GM12865 (cell line): ENCODE measurements at regions not wholly inside any gene's neighbourhood (a gene's known extent, or its start where the extent isn't known, plus 50 kb on each side); places are given as distances from the start of the nearest gene placed in this dataset.

Source experiments
- DNase-seq: peaks from one replicate; pipeline ENCODE4 v3.0.0; 2010; ENCODE audit warnings: low read depth
- H3K4me3 ChIP-seq: 2 replicates; pipeline ENCODE4 v1.5.1; 2011; ENCODE audit warnings: mild to moderate bottlenecking, low read depth, low read length, control low read depth
- TF ChIP-seq, protein P1 (sequence below): IDR thresholded peaks from 2 replicates; pipeline ENCODE4 v1.5.1; 2011; ENCODE audit warnings: low read length, control low read depth, low read depth, inconsistent platforms; ENCODE audit not compliant: insufficient read depth; ENCODE audit errors: missing control alignments

DNA sequence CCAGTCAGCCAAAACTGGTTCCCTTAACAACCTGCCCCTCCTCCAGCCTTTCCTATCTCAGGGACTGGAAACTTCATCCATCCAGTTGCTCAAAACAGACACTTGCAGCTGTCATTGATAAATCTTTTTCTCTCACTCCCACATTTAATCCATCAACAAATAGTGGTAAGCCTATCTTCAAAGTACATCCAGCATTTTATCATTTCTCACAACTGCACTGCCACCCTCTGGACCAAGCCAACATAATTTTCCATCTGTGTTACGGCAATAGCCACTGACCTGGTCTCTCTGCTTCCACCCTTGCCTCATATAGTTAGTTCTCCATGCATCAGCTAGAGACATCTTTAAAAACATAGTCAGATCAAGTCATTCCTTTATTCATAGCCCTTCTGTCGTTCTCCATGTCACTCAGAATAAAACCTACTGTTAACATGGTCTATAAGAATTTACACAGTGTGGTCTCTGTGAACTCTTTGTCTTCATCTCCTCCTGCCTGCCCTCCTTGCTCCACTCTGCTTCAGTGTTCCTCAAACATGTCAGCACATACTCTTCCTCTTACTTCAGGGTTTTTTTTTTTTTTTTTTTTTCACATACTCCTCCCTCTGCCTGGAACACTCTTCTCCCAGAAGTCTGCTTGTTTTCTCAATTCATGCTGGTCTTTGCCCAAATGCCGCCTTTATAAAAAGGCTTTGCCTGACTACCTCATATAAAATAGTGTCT, 102.5 kb upstream of the COL6A5 start:
- no peak overlapping the region for H3K4me3 ChIP-seq
- TF ChIP-seq, protein P1, sequence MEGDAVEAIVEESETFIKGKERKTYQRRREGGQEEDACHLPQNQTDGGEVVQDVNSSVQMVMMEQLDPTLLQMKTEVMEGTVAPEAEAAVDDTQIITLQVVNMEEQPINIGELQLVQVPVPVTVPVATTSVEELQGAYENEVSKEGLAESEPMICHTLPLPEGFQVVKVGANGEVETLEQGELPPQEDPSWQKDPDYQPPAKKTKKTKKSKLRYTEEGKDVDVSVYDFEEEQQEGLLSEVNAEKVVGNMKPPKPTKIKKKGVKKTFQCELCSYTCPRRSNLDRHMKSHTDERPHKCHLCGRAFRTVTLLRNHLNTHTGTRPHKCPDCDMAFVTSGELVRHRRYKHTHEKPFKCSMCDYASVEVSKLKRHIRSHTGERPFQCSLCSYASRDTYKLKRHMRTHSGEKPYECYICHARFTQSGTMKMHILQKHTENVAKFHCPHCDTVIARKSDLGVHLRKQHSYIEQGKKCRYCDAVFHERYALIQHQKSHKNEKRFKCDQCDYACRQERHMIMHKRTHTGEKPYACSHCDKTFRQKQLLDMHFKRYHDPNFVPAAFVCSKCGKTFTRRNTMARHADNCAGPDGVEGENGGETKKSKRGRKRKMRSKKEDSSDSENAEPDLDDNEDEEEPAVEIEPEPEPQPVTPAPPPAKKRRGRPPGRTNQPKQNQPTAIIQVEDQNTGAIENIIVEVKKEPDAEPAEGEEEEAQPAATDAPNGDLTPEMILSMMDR: peak; percentile 31
- peak; percentile 37 for DNase-seq

DNA sequence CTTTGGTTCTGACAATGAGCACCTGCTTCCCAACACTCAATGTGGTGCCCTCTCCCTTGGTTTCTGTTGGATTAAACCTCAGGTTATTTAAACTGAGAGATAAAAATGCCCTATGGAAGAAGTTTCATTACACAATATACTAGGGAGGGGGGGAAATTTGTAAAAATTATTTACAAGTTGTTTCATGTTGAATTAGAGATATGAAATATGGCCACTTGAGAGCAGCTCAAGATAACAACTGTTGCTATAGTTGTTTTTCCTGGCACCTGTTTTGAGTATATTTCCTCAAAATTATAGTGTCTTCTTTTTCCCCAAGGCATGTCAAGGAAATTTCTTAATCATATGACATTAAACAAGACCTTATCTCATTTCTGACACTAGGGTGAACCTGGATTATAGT, 101.7 kb upstream of the COL6A5 start:
- DNase-seq: no peak
- TF ChIP-seq, protein P1: no peak
- no peak overlapping the region for H3K4me3 ChIP-seq

DNA sequence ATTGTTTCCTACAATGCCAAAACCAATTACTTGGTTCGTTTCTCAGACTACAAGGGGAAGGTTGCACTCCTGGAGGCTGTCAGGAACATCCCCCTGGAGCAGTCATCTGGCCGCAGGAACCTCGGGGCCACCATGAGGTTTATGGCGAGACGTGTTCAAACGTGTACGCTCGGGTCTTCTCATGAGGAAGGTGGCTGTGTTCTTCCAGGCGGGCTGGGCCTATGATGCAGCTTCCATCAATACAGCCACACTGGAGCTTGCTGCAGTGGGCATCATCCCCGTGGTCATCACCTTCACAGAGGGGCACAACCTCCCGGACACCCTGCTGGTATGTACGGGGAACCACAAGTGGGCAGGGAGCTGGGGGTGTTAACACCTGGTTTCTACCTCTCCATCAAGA, 94.5 kb upstream of the COL6A5 start:
- TF ChIP-seq, protein P1: no peak
- DNase-seq: no peak

DNA sequence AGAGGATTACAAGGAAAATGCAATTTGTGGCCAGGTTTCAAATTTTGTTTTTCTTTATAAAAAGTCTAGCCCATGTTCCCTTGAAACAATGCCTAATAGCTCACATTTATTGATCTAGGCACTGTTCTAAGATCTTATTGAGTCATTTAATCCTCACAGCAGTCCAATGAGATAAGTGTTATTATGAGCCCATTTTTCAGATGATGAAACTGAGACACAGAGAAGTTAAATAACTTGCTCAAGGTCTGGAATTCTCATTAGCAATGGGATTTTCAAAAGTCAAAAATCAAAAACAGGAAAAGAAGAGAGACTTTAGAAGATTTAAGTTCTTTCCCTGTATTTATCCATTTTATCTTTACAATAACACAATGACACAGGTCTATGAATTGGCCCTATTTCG, 90.0 kb upstream of the COL6A5 start:
- TF ChIP-seq, protein P1: no peak
- no peak overlapping the region for H3K4me3 ChIP-seq
- no peak for DNase-seq

More for the DNA sequence above, 94.5 kb upstream of the COL6A5 start:
- no peak overlapping the region for H3K4me3 ChIP-seq

DNA sequence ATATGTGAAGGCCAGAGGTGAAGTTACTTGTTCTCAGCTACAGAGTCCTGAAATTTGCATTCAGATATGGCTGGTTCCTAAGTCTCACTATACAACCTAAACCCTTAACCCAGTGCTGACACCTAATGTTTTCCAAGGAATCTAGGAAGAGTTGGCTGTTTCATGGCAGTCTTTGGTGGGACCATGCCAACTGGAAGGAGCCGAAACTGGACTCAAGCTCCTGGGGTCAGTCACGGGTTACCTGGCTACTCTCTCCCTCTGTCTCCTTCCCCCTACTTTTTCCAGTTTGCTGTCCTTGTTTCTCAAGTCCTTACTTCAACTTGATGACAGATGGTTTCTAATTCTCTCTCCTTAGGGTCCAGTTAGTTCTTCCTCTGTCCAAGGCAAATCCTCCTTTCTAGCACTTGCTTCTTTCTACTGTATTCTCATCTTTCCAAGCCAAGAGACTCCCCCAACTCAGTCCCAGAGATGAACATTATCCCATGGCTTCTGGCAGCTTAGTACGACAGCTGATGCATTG, 88.6 kb upstream of the COL6A5 start:
- TF ChIP-seq, protein P1: no peak
- no peak overlapping the region for H3K4me3 ChIP-seq
- DNase-seq: no peak

DNA sequence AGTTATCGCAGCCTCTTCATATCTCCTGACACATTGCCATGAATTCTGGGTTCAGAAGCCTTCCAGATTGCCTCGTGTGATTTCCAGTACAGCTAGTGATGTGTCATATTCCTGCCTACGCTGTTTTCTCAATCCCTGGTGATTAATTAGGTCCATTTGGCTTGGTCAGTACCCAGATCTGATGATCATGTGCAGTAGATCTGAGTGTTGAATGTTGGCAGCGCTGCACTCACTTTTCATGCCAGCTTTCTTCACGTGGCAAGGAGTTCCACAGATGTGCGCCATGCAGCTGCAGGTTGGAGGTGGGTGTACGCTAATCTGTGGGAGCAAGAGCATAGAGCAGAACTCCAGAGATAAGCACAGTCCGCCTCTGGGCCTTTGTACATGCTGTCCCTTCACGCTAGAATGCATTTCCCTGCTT, 86.9 kb upstream of the COL6A5 start:
- TF ChIP-seq, protein P1: no peak
- no peak overlapping the region for H3K4me3 ChIP-seq
- no peak for DNase-seq
